Adrenal gland (tissue), 9 donors: ENCODE measurements at regions not wholly inside any gene's neighbourhood (a gene's known extent, or its start where the extent isn't known, plus 50 kb on each side); places are given as distances from the start of the nearest gene placed in this dataset.

Source experiments
- DNase-seq, 7 donors: peaks; one replicate each; pipeline ENCODE4 v3.0.0-alpha.2; 2019 to 2020
- H3K27ac ChIP-seq, 5 donors: fragments of 200-600 bp; sonication (generic) in 4 of 5; 1 replicate in 3 of 5; 2 replicates in 2 of 5; pipeline versions ENCODE4 v1.5.1 to v1.8.0; 2016 to 2020; ENCODE audit warnings: mild to moderate bottlenecking in 1 of 5
- H3K27me3 ChIP-seq: fragments of 200-600 bp; 2 replicates; pipeline ENCODE4 v1.8.0; 2021
- H3K36me3 ChIP-seq, 2 donors: fragments of 200-600 bp; replicated peaks in 1 of 2; 1 replicate in 1 of 2; 2 replicates in 1 of 2; pipeline versions ENCODE4 v1.5.1 to v1.8.0; 2018 to 2022
- H3K4me1 ChIP-seq, 2 donors: fragments of 200-600 bp; replicated peaks in 1 of 2; 1 replicate in 1 of 2; 2 replicates in 1 of 2; pipeline versions ENCODE4 v1.5.1 to v1.8.0; 2018 to 2021
- H3K4me3 ChIP-seq, 4 donors: fragments of 200-600 bp; sonication (generic) in 3 of 4; one replicate each; pipeline ENCODE4 v1.5.1; 2016 to 2018
- H3K9me3 ChIP-seq, 3 donors: fragments of 200-600 bp; sonication (generic) in 1 of 3; replicated peaks in 1 of 3; 1 replicate in 2 of 3; 2 replicates in 1 of 3; pipeline versions ENCODE4 v1.5.1 to v1.8.0; 2016 to 2021
- CTCF ChIP-seq, 6 experiments: fragments of 450-650 bp in 4 of 6; fragments of 200-600 bp in 2 of 6; sonication (generic) in 1 of 6; IDR thresholded peaks; 1 replicate in 5 of 6; 2 replicates in 1 of 6; pipeline versions ENCODE4 v1.5.1 to v1.8.0; 2016 to 2021; ENCODE audit warnings: antibody characterized with exemption in 6 of 6, mild to moderate bottlenecking in 2 of 6, moderate library complexity in 1 of 6
- POLR2A ChIP-seq, 2 donors: fragments of 450-650 bp; IDR thresholded peaks; one replicate each; pipeline ENCODE4 v1.6.1; 2017; ENCODE audit warnings: antibody characterized with exemption in 2 of 2, mild to moderate bottlenecking in 2 of 2, moderate library complexity in 1 of 2
- WGBS, 4 donors: extraction: QIAGEN DNeasy Blood & Tissue Kit in 2 of 4; methylation state at CpG; one replicate each; pipeline versions ENCODE4 v1.1.5 to v1.1.7; 2013 to 2017; 5-methylcytosine and 5-hydroxymethylcytosine counted together
- intact Hi-C, 2 donors: fragments of 100-400 bp; cut with DNase I; formaldehyde crosslinking; loops; one replicate each; pipeline versions ENCODE4 v1.14.1 to v1.15.0; 2022 to 2023
- donor health status: healthy with polysubstance abuse.
- donor health status: Bipolar disorder and iron deficiency.
- donor health status: DM: yes; HTN: yes; CAD: no.
- donor health status: DM: no; HTN: no; CAD: no.
- donor health status: DM: no; HTN: no; CAD: no.

- Histone ChIP-seq H3K4me1 (no peaks in the 10 kb centered on the region), H3K27me3 (no peaks in the 10 kb centered on the region), H3K27ac (no peak overlapping the region), H3K9me3 (no peaks in the 10 kb centered on the region), H3K36me3 (no peaks in the 10 kb centered on the region), H3K4me3 (no peak overlapping the region)
- intact Hi-C loops, result no loop called here
- TF ChIP-seq CTCF (IDR thresholded peaks at IDR 0.05) (no peak), POLR2A (IDR thresholded peaks at IDR 0.05) (no peak)
- no peak for DNase-seq
Measured at GRCh38 chr6:48689498-48689897, 578.5 kb upstream of the PTCHD4 start.

- intact Hi-C loops, result no loop called here
- Histone ChIP-seq H3K4me3 (no peak overlapping the region), H3K9me3 (no peaks in the 10 kb centered on the region), H3K36me3 (no peaks in the 10 kb centered on the region), H3K4me1 (no peaks in the 10 kb centered on the region), H3K27ac (no peak overlapping the region), H3K27me3 (no peaks in the 10 kb centered on the region)
- WGBS, 4 donors, result 62 to 79% (median 74%) methylated on average over 1 of the region's 1 CpG
- no peak for TF ChIP-seq CTCF (IDR thresholded peaks at IDR 0.05)
- TF ChIP-seq POLR2A (IDR thresholded peaks at IDR 0.05), result no peak
- no peak for DNase-seq
Measured at GRCh38 chr6:48678390-48678789, 567.4 kb upstream of the PTCHD4 start.

GRCh38 chr6:48671505-48671904, 560.5 kb upstream of the PTCHD4 start:
- H3K27ac ChIP-seq, result no peak overlapping the region
- H3K9me3 ChIP-seq, result no peaks in the 10 kb centered on the region
- DNase-seq, result no peak
- 43 to 64% (median 53%) methylated on average over 1 of the region's 1 CpG for WGBS, 4 donors
- no peak overlapping the region for H3K4me3 ChIP-seq
- TF ChIP-seq CTCF (IDR thresholded peaks at IDR 0.05) (no peak), POLR2A (IDR thresholded peaks at IDR 0.05) (no peak)
- H3K36me3 ChIP-seq, result no peaks in the 10 kb centered on the region
- intact Hi-C loops, result no loop called here
- H3K27me3 ChIP-seq, result no peaks in the 10 kb centered on the region
- H3K4me1 ChIP-seq, result no peaks in the 10 kb centered on the region

DNA sequence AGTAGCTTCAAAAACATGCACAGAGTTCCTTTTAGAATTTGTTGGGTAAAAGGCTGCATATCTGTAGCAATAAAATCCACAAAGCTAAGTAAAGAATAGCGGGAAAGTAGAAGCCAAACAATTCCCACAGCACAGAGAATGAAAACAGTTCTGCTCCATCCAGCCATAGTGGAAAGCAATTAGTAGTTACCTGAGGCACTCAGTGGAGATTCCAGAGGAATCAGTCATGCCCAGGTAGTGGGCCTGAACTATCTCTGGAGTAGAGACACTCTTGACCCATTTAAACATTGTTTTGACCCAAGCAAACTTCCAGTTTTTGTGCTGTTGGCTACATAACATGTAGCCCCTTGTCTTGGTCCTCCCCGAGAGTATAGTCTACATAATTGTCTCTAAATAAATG, 559.5 kb upstream of the PTCHD4 start:
- no peak overlapping the region for H3K27ac ChIP-seq
- intact Hi-C loops, result no loop called here
- TF ChIP-seq POLR2A (IDR thresholded peaks at IDR 0.05), result no peak
- no peak for TF ChIP-seq CTCF (IDR thresholded peaks at IDR 0.05)
- H3K4me3 ChIP-seq, result no peak overlapping the region
- no peak for DNase-seq
- H3K9me3 ChIP-seq, result no peaks in the 10 kb centered on the region
- no peaks in the 10 kb centered on the region for H3K4me1 ChIP-seq
- no peaks in the 10 kb centered on the region for H3K27me3 ChIP-seq
- WGBS, 4 donors, result 84 to 97% (median 91%) methylated on average over 2 of the region's 2 CpGs
- no peaks in the 10 kb centered on the region for H3K36me3 ChIP-seq
